ENCODE measurements at regions not wholly inside any gene's neighbourhood (a gene's known extent, or its start where the extent isn't known, plus 50 kb on each side); places are given as distances from the start of the nearest gene placed in this dataset.

DNA sequence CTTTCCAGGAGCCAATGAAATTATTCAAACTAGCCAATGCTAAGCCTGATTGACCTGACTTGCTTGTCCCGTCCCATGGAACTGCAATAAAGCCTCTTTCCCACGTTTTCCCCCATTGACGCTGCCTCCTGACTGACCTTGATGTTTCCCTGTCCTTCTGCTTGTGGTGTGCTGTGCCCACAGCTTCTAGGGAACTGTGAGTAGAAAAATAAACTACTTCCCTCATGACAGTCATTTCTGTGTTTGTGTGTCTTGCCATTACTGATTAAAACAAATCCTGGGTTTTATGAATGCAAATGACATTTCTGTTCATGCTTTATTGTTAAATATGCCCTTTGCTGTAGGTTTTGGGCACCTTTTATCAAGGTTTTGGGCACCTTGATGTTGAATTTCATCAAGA is 91.3 kb upstream of the ABI1 start:
- POLR2A ChIA-PET, result no interaction called here
- intact Hi-C loops (cut with micrococcal nuclease; ENCODE audit: unreplicated experiment), result no loop called here
- Histone ChIP-seq H3K4me3 (ENCODE audit: low read depth in 2 of 2, low read length in 2 of 2) (no peak overlapping the region), H3K4me1 (ENCODE audit: control insufficient read depth, insufficient read depth, low read length) (no peaks in the 10 kb centered on the region), H3K9me3 (ENCODE audit: control insufficient read depth, insufficient read depth, low read depth, low read length) (no peaks in the 10 kb centered on the region), H3K36me3 (ENCODE audit: control insufficient read depth, insufficient read depth, low read length) (no peaks in the 10 kb centered on the region), H3K27ac (ENCODE audit: low read length) (no peak overlapping the region), H3K27me3 (ENCODE audit: control insufficient read depth, insufficient read depth, low read length) (no peaks in the 10 kb centered on the region)
- in situ Hi-C loops (cut with HindIII; ENCODE audit: low pct_unique_long_range_greater_than_20kb, low sequenced_read_pairs), result no loop called here
- TF ChIP-seq SIN3A (IDR thresholded peaks at IDR 0.05; ENCODE audit: borderline replicate concordance, insufficient read depth, low read depth, low read length), result no peak
- TF ChIP-seq, protein P1, sequence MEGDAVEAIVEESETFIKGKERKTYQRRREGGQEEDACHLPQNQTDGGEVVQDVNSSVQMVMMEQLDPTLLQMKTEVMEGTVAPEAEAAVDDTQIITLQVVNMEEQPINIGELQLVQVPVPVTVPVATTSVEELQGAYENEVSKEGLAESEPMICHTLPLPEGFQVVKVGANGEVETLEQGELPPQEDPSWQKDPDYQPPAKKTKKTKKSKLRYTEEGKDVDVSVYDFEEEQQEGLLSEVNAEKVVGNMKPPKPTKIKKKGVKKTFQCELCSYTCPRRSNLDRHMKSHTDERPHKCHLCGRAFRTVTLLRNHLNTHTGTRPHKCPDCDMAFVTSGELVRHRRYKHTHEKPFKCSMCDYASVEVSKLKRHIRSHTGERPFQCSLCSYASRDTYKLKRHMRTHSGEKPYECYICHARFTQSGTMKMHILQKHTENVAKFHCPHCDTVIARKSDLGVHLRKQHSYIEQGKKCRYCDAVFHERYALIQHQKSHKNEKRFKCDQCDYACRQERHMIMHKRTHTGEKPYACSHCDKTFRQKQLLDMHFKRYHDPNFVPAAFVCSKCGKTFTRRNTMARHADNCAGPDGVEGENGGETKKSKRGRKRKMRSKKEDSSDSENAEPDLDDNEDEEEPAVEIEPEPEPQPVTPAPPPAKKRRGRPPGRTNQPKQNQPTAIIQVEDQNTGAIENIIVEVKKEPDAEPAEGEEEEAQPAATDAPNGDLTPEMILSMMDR (IDR thresholded peaks at IDR 0.05), result no peak
- TF ChIP-seq TCF7L2 (IDR thresholded peaks at IDR 0.05; ENCODE audit: low read depth, low read length), result no peak
- no peak for TF ChIP-seq POLR2AphosphoS5 (IDR thresholded peaks at IDR 0.05; ENCODE audit: low read depth, low read length)
- TF ChIP-seq, protein P2, sequence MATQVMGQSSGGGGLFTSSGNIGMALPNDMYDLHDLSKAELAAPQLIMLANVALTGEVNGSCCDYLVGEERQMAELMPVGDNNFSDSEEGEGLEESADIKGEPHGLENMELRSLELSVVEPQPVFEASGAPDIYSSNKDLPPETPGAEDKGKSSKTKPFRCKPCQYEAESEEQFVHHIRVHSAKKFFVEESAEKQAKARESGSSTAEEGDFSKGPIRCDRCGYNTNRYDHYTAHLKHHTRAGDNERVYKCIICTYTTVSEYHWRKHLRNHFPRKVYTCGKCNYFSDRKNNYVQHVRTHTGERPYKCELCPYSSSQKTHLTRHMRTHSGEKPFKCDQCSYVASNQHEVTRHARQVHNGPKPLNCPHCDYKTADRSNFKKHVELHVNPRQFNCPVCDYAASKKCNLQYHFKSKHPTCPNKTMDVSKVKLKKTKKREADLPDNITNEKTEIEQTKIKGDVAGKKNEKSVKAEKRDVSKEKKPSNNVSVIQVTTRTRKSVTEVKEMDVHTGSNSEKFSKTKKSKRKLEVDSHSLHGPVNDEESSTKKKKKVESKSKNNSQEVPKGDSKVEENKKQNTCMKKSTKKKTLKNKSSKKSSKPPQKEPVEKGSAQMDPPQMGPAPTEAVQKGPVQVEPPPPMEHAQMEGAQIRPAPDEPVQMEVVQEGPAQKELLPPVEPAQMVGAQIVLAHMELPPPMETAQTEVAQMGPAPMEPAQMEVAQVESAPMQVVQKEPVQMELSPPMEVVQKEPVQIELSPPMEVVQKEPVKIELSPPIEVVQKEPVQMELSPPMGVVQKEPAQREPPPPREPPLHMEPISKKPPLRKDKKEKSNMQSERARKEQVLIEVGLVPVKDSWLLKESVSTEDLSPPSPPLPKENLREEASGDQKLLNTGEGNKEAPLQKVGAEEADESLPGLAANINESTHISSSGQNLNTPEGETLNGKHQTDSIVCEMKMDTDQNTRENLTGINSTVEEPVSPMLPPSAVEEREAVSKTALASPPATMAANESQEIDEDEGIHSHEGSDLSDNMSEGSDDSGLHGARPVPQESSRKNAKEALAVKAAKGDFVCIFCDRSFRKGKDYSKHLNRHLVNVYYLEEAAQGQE (IDR thresholded peaks at IDR 0.05; ENCODE audit: insufficient read depth in 1 of 2, low read depth in 2 of 2, low read length in 1 of 2), result no peak
- CTCF ChIA-PET, result no interaction called here
- ATAC-seq, result no peak
- no peak for DNase-seq (ENCODE audit: low read depth, low spot score)
- no TSS peak for BruUV-seq (replicated peaks)

DNA sequence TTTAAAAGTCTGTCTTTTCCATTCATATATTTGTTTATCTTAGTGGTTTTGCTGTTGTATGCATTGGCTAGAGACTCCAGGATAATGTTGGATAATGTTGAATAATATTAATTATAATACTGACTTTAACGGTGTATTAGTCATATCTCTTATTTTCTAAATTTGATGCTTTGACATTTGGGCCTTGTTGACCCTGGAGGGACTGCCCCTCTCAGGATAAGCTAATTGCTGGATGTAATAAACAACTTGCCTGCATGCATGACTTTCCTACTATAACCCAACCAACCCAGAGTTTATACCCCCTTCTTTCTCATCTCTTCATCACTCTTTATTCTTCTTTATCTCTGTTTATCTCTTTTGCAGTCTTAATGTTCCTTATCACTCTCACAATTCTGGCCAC is 90.9 kb upstream of the ABI1 start:
- H3K36me3 ChIP-seq (ENCODE audit: control insufficient read depth, insufficient read depth, low read length), result no peaks in the 10 kb centered on the region
- TF ChIP-seq, protein P2 (IDR thresholded peaks at IDR 0.05; ENCODE audit: insufficient read depth in 1 of 2, low read depth in 2 of 2, low read length in 1 of 2), result no peak
- TF ChIP-seq, protein P1 (IDR thresholded peaks at IDR 0.05), result no peak
- TF ChIP-seq SIN3A (IDR thresholded peaks at IDR 0.05; ENCODE audit: borderline replicate concordance, insufficient read depth, low read depth, low read length) (no peak), TCF7L2 (IDR thresholded peaks at IDR 0.05; ENCODE audit: low read depth, low read length) (no peak), POLR2AphosphoS5 (IDR thresholded peaks at IDR 0.05; ENCODE audit: low read depth, low read length) (no peak)
- H3K27me3 ChIP-seq (ENCODE audit: control insufficient read depth, insufficient read depth, low read length), result no peaks in the 10 kb centered on the region
- DNase-seq (ENCODE audit: low read depth, low spot score) (no peak), ATAC-seq (no peak)
- no TSS peak for BruUV-seq (replicated peaks)
- in situ Hi-C loops (cut with HindIII; ENCODE audit: low pct_unique_long_range_greater_than_20kb, low sequenced_read_pairs), result no loop called here
- H3K4me1 ChIP-seq (ENCODE audit: control insufficient read depth, insufficient read depth, low read length), result no peaks in the 10 kb centered on the region
- ChIA-PET POLR2A (interaction anchor here (0.7 kb wide), 1 partner anchor 110 kb away, joined by 3 read pairs; no protein-coding TSS in a partner anchor), CTCF (no interaction called here)
- H3K4me3 ChIP-seq (ENCODE audit: low read depth in 2 of 2, low read length in 2 of 2), result no peak overlapping the region
- intact Hi-C loops (cut with micrococcal nuclease; ENCODE audit: unreplicated experiment), result no loop called here
- H3K9me3 ChIP-seq (ENCODE audit: control insufficient read depth, insufficient read depth, low read depth, low read length), result no peaks in the 10 kb centered on the region
- H3K27ac ChIP-seq (ENCODE audit: low read length), result no peak overlapping the region
